HepG2 (cell line): ENCODE measurements at regions not wholly inside any gene's neighbourhood (a gene's known extent, or its start where the extent isn't known, plus 50 kb on each side); places are given as distances from the start of the nearest gene placed in this dataset.

Experiments
- ATAC-seq: fragments of 200-7000 bp; cut with Tn5 transposase; 3 replicates; pipeline ENCODE4 v1.9.1; 2020; ENCODE audit warnings: mild to moderate bottlenecking, moderate library complexity
- BruUV-seq: library from RNA; stranded (reverse); fragments of 400-500 nt; replicated peaks from 2 replicates; lab custom pipeline; 2021; lab: Mats Ljungman, UMichigan
- CTCF ChIA-PET: fragments of 300-600 bp; formaldehyde crosslinking; extraction: SDS; loops from one replicate; lab custom pipeline; 2021; ENCODE audit warnings: low total read pairs, inconsistent platforms, low intra/inter-chr PET ratio; lab: Yijun Ruan, JAX
- POLR2A ChIA-PET: fragments of 350-600 bp; sonication (Branson Sonifier 250); formaldehyde crosslinking; loops from one replicate; lab custom pipeline; 2020; ENCODE audit warnings: antibody characterized with exemption, inconsistent platforms; lab: Yijun Ruan, JAX
- DNase-seq: peaks from one replicate; pipeline ENCODE4 v3.0.0-alpha.2; 2015; ENCODE audit warnings: low spot score
- FAIRE-seq: peaks from 3 replicates; lab custom pipeline; 2011; peaks lifted over from hg19 to GRCh38; lab: Jason Lieb, UNC
- H2AFZ ChIP-seq: one replicate; pipeline ENCODE4 v1.6.1; 2011; ENCODE audit warnings: low read length, inconsistent platforms
- H3K27ac ChIP-seq: fragments of 300-600 bp; 3 replicates; pipeline ENCODE4 v1.8.0; 2011; ENCODE audit warnings: mixed run types, mild to moderate bottlenecking, mixed read lengths, low read length, inconsistent platforms; ENCODE audit not compliant: insufficient read depth; ENCODE audit errors: extremely low read length
- H3K27me3 ChIP-seq, 2 experiments: fragments of 200-600 bp in 1 of 2; 2 replicates in 1 of 2; 3 replicates in 1 of 2; pipeline versions ENCODE4 v1.6.0 to v1.8.0; 2011; ENCODE audit warnings: low read length in 2 of 2, mild to moderate bottlenecking in 2 of 2, moderate library complexity in 2 of 2, inconsistent platforms in 1 of 2; ENCODE audit not compliant: insufficient read depth in 2 of 2, control insufficient read depth in 1 of 2
- H3K36me3 ChIP-seq, 2 experiments: fragments of 200-600 bp in 1 of 2; replicated peaks in 1 of 2; 2 replicates in 1 of 2; 3 replicates in 1 of 2; pipeline versions ENCODE4 v1.5.1 to v1.8.0; 2011; ENCODE audit warnings: low read length in 2 of 2, inconsistent platforms in 1 of 2; ENCODE audit not compliant: insufficient read depth in 2 of 2, control insufficient read depth in 1 of 2
- H3K4me1 ChIP-seq: 2 replicates; pipeline ENCODE4 v1.5.1; 2012; ENCODE audit warnings: low read length, inconsistent platforms; ENCODE audit not compliant: insufficient read depth
- H3K4me2 ChIP-seq: 2 replicates; pipeline ENCODE4 v1.6.0; 2011; ENCODE audit warnings: low read depth, low read length, inconsistent platforms
- H3K4me3 ChIP-seq, 3 experiments: fragments of 200-600 bp in 1 of 3; sonication (generic), shearing (Covaris generic) in 1 of 3; replicated peaks in 1 of 3; 2 replicates each; pipeline ENCODE4 v1.5.1; 2011 to 2016; ENCODE audit warnings: low read length in 3 of 3, inconsistent platforms in 2 of 3, low read depth in 2 of 3, mild to moderate bottlenecking in 2 of 3, control low read depth in 1 of 3, mixed read lengths in 1 of 3; ENCODE audit not compliant: insufficient read depth in 1 of 3
- H3K79me2 ChIP-seq: one replicate; pipeline ENCODE4 v1.6.1; 2011; ENCODE audit warnings: low read length, inconsistent platforms; ENCODE audit not compliant: insufficient read depth
- H3K9ac ChIP-seq: 2 replicates; pipeline ENCODE4 v1.6.0; 2011; ENCODE audit warnings: mild to moderate bottlenecking, low read depth, low read length, inconsistent platforms; ENCODE audit not compliant: insufficient read depth
- H3K9me3 ChIP-seq: 2 replicates; pipeline ENCODE4 v1.5.1; 2012; ENCODE audit warnings: mild to moderate bottlenecking, low read length
- H4K20me1 ChIP-seq: 2 replicates; pipeline ENCODE4 v1.6.0; 2011; ENCODE audit warnings: inconsistent platforms, mild to moderate bottlenecking, low read length, moderate library complexity; ENCODE audit not compliant: insufficient read depth
- MAFK ChIP-seq, 2 experiments: IDR thresholded peaks in 1 of 2; conservative IDR thresholded peaks in 1 of 2; 2 replicates each; pipeline ENCODE4 v1.6.1; 2011; ENCODE audit warnings: improper control_type of control experiment in 2 of 2, low read length in 2 of 2
- SOX6 ChIP-seq, 2 experiments: fragments of 450-650 bp in 1 of 2; sonication (generic) in 1 of 2; formaldehyde crosslinking in 1 of 2; IDR thresholded peaks; 2 replicates each; pipeline versions ENCODE4 v1.4.0 to v1.6.1; 2017 to 2020; ENCODE audit warnings: antibody characterized with exemption in 1 of 2, mild to moderate bottlenecking in 1 of 2, missing genetic modification reagents in 1 of 2
- ZNF501 ChIP-seq: sonication (generic); formaldehyde crosslinking; IDR thresholded peaks from 2 replicates; pipeline ENCODE4 v1.5.1; 2020; ENCODE audit warnings: mild to moderate bottlenecking, moderate library complexity, missing genetic modification reagents
- WGBS: methylation state at CpG from one replicate; pipeline ENCODE4 v1.1.6; 2017; ENCODE audit warnings: low lambda C conversion rate; 5-methylcytosine and 5-hydroxymethylcytosine counted together
- in situ Hi-C: cut with HindIII; loops from 2 replicates; pipeline ENCODE4 v1.10.0; 2017; ENCODE audit warnings: low pct_unique_long_range_greater_than_20kb; ENCODE audit not compliant: extremely low pct_ligation_motif_present
- intact Hi-C: fragments of 100-400 bp; cut with micrococcal nuclease; formaldehyde crosslinking; loops from one replicate; pipeline ENCODE4 v1.10.0; 2022; ENCODE audit not compliant: unreplicated experiment
- TF ChIP-seq, protein P1 (sequence below): sonication (generic); formaldehyde crosslinking; IDR thresholded peaks from 2 replicates; pipeline ENCODE4 v1.8.0; 2022; ENCODE audit warnings: missing genetic modification reagents, mild to moderate bottlenecking, borderline replicate concordance

- Histone ChIP-seq H2AFZ (no peak overlapping the region), H3K9ac (no peak overlapping the region), H3K79me2 (no peaks in the 10 kb centered on the region), H3K36me3 (no peaks in the 10 kb centered on the region), H3K4me3 (no peak overlapping the region), H3K4me2 (no peak overlapping the region), H3K27ac (no peak overlapping the region), H3K9me3 (no peaks in the 10 kb centered on the region), H3K27me3 (no peaks in the 10 kb centered on the region), H4K20me1 (no peaks in the 10 kb centered on the region), H3K4me1 (no peaks in the 10 kb centered on the region)
- ChIA-PET POLR2A (no interaction called here), CTCF (no interaction called here)
- 20% methylated on average over 6 of the region's 7 CpGs for WGBS
- no peak for FAIRE-seq
- DNase-seq = no peak
- intact Hi-C loops (no loop called here), in situ Hi-C loops (no loop called here)
- TF ChIP-seq, protein P1, sequence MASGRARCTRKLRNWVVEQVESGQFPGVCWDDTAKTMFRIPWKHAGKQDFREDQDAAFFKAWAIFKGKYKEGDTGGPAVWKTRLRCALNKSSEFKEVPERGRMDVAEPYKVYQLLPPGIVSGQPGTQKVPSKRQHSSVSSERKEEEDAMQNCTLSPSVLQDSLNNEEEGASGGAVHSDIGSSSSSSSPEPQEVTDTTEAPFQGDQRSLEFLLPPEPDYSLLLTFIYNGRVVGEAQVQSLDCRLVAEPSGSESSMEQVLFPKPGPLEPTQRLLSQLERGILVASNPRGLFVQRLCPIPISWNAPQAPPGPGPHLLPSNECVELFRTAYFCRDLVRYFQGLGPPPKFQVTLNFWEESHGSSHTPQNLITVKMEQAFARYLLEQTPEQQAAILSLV = no peak
- peak in 1 of 2 experiments; percentile 36; a peak in 2 of 4 replicates for TF ChIP-seq MAFK (conservative IDR thresholded peaks at IDR 0.05 in 1 of 2, IDR thresholded peaks at IDR 0.05 in 1 of 2; ENCODE audit: low read length in 2 of 2)
- ATAC-seq = no peak
- BruUV-seq = no TSS peak
Measured at GRCh38 chr17:5913032-5913531, 157.1 kb upstream of the WSCD1 start.

- no peak for FAIRE-seq
- POLR2A ChIA-PET = no interaction called here
Measured at GRCh38 chr17:5913641-5914040, 156.5 kb upstream of the WSCD1 start.

More at GRCh38 chr17:5913641-5914040, 156.5 kb upstream of the WSCD1 start:
- no peak overlapping the region for H3K4me2 ChIP-seq
- intact Hi-C loops = no loop called here
- no peaks in the 10 kb centered on the region for H3K27me3 ChIP-seq
- 43% methylated on average over 1 of the region's 1 CpG for WGBS
- DNase-seq (no peak), ATAC-seq (no peak)
- BruUV-seq = no TSS peak
- no peaks in the 10 kb centered on the region for H4K20me1 ChIP-seq
- H3K9me3 ChIP-seq = no peaks in the 10 kb centered on the region
- no peak overlapping the region for H3K4me3 ChIP-seq
- no peak overlapping the region for H2AFZ ChIP-seq
- no peaks in the 10 kb centered on the region for H3K79me2 ChIP-seq
- H3K4me1 ChIP-seq = no peaks in the 10 kb centered on the region
- H3K9ac ChIP-seq = no peak overlapping the region
- H3K27ac ChIP-seq = no peak overlapping the region
- H3K36me3 ChIP-seq = no peaks in the 10 kb centered on the region
- TF ChIP-seq ZNF501 (CRISPR knock-in tag) (no peak), SOX6 (IDR thresholded peaks at IDR 0.05) (0 out of 2 replicates have a peak, but pooled peaks have one; percentile 61), SOX6 (CRISPR knock-in tag; IDR thresholded peaks at IDR 0.05) (no peak)
- in situ Hi-C loops = no loop called here
- CTCF ChIA-PET = no interaction called here
